ENCODE measurements at regions not wholly inside any gene's neighbourhood (a gene's known extent, or its start where the extent isn't known, plus 50 kb on each side); places are given as distances from the start of the nearest gene placed in this dataset.
"Not testable (repeated sequence)": the region's sequence is repeated elsewhere in the genome, so short reads cannot be mapped to it uniquely, and the experiment has no call there.

DNA sequence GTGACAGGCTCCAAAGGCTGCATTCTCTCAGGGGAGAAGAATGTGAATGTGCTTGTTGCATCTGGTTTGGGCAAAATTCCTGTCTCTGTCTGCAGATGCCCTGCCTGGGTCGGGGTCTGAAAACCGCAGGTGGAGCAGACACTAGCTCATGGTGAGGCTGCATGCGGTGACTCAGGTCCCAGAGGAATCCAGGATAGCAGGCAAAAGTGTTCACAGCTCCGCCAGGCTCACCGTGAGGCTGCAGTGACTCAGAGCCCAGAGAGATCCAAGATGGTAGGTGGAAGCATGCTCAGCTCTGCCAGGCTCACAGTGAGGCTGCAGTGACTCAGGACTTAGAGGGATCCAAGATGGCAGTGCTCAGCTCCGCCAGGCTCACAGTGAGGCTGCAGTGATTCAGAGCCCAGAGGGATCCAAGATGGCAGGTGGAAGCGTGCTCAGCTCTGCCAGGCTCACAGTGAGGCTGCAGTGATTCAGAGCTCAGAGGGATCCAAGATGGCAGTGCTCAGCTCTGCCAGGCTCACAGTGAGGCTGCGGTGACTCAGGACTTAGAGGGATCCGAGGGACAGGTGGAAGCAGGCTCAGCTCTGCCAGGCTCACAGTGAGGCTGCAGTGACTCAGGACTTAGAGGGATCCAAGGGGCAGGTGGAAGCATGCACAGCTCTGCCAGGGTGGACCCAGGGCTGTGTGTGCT is 200.5 kb downstream of the ACKR3 start:
- DNase-seq (ENCODE audit: low read depth in 2 of 2): no peak

DNA sequence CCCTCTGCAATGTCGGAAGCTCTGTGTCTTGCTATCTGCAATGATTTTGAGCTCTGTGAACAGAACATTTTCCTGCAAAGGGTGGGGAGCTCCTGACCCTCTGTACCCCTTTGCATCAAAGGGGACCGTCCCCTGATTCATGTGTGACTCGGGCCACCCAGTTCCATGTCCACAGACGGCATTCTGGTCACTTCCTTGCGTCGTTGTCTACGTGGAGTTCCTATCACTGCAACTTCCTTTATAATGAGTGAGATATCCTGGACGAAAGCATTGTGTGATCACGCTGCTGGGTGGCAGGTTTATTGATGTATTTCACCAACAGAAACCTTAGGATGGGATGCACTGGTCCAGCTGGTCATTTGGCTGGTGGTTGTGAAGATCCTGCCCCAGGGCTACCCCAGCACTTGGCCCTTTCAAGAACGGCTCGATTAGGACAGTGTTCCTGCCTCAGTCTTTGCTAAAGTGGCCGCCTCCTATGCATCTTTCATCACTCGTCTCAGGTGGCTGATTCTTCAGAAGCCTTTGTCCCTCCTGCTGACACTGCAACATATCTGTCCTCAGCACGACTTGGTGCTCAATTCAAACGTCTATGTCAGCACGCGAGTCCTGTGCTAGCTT is 202.7 kb downstream of the ACKR3 start:
- DNase-seq (ENCODE audit: low read depth in 2 of 2): no peak

DNA sequence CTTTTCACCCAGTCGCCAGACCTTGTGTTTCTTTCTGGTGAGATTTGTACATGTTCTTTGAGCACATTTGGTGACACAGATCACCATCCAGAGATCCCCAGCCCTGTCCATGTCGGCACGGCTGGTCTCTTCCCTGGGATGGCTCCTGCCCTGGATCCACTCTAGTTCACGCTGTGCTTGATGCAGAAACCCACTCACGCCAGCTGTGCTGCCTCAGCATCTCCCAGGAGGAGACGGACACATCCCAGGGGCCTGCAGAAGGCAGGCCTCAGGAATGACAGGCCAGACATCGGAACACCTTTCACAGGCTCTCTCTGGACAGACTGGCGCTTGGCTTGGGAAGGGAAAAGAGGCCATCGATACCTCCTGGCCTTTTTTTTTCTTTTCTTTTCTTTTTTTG is 203.6 kb downstream of the ACKR3 start:
- no peak for DNase-seq (ENCODE audit: low read depth in 2 of 2)

DNA sequence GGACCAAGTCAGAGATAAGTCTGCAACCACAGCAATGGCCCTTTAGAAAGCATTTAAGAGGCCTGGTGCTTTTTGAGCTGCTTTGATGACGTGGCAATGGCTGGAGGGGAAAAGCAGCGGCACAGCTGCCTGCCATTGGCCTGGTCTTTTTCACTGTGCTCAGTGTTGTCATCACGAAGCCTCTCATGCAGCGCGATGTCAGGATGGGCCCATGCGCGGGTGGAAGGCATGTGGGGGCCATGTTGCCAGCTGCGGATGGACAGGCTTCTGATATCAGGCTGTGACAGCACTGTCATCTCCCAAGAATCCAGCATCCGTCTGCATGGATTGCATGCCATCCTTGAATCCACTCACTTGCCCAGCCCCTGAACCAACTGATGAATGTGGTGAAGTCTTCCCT is 204.5 kb downstream of the ACKR3 start:
- DNase-seq (ENCODE audit: low read depth in 2 of 2): no peak

DNA sequence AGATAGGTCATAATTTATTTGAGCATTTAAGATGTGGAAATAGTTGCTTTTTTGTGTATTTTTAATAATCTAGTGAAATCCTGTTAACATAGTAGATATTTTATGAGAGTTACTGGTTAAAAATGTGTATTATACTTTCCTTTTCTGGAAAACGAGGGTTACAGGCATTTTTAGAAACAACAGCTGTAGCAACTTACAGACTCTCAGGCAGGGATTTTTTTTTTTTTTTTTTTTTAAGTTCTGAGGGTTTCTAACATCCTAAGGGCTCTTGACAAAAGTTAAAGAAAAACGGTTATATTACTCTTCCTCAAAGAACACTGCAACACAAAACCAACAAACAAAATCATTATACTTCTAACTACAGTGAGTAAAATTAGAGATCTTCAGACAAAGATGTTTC is 205.9 kb downstream of the ACKR3 start:
- DNase-seq (ENCODE audit: low read depth in 2 of 2): no peak

DNA sequence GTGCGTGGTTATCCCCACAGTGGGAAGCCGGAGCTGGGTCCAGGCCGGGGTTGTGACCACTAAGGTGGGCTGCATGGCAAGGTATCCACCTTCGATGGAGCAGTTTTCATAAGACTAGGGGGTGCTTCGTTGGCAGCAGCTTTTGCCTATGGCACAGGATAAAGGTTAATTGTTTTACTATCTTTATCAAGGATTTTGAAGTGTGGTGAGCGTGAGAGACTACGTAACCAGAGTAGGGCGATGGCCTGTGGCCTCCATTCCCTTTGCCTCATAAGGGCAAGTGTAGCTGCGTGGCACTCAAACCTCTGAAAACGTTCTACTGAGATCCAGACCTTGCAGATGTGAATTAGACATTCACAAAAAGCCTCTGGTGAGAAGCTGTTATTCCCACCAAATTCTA is 206.6 kb downstream of the ACKR3 start:
- DNase-seq (ENCODE audit: low read depth in 2 of 2): no peak

DNA sequence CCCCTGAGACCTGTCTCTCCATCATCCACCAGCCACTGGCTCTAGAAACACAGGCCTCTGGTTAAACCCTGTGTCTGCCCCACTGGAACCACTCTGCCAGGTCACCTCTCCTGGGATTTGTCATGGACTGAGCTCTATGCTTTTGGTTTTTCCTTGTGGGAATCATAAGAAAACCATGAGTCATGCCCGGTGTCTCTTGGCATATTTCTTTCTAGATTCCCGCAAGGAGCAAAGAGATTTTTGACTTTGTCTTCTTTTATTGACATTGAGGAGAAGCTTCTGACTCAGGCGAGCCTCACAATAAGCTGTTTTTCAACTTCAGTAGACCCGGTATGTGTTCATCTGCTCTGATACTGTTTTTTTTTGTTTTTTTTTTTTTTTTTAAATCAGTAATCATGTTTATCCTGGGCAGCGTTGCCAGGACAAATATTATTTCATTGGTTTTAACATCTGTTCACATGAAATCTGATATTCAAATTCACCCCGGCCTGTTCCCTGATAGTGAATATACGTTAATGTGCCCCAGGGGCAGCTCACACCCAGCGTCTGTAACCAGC is 207.1 kb downstream of the ACKR3 start:
- no peak for DNase-seq (ENCODE audit: low read depth in 2 of 2)

DNA sequence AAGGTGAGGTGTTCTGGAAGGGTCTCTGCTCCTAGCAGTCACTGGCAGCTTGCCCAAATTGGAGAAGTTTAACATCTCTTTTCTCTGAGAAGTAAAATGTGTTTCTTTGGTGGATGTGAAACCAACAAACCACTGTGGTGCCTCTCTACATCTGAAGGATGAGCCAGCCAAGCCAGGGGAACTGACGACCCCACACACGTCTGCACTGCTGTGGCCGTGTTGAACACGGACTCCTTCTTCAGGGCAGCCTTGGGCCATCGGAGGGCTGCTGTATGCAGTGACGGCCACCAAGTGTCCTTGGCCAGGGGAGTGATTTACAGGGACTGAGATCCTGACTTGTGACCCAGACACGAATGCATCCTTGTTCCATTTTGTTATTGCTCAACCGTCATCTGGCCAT is 207.8 kb downstream of the ACKR3 start:
- DNase-seq (ENCODE audit: low read depth in 2 of 2): no peak

DNA sequence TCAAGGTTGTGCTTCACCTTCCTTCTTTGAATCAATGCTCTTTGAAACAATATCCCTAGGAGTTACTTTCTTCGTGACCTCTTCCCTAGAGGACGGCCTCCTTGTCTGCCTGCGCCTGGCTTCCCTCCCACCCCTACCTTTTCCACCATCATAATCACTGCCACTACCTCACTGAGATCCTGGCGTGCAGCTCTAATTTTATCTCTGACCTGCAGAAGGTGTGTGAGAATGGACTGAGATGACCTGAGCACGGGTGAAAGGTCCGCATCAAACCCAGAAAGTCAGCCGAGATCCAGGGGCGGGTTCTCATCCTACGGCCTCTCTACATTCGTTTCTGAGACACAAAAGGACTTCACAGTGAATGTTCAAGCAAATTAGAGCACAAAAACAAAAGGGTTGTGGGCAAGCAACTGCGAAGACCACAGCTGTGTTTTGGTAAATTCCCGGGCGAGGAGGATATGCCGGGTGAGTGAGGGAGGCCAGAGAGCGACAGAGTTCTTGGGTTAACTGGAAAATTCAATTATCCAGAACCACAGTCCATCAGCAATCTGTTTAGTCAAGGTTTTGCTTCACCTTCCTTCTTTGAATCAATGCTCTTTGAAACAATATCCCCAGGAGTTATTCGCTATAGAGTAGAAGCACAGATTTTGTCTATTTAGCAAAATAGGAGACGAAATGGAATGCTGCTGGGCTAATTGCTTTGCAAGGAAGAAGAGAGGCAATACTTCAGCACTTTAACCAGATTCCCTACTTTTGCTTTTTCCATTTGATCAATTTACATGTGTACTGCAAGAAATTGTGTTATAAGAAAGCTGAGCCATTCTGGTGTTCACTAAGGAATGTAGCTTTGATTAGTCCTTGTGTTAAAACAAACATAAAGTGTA is 212.6 kb downstream of the ACKR3 start:
- no peak for DNase-seq (ENCODE audit: low read depth in 2 of 2)

DNA sequence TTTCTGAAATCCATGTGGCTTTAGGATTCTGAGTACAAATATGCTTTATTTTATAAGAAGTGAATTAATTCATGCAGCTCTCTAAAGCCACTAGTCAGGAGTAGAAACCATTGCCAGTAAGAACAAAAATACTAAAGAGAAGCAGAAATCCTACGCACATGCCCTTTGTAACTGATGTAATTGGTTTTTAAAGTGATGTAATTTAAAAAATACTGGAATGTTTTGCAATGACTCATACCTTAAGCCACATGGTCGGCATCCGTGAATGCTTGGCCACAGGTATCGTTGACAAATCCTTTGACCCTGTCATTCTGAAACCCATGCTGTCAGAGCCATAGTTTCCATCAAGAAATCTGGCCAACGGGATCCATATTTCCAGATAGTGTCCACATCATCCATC is 213.3 kb downstream of the ACKR3 start:
- no peak for DNase-seq (ENCODE audit: low read depth in 2 of 2)

DNA sequence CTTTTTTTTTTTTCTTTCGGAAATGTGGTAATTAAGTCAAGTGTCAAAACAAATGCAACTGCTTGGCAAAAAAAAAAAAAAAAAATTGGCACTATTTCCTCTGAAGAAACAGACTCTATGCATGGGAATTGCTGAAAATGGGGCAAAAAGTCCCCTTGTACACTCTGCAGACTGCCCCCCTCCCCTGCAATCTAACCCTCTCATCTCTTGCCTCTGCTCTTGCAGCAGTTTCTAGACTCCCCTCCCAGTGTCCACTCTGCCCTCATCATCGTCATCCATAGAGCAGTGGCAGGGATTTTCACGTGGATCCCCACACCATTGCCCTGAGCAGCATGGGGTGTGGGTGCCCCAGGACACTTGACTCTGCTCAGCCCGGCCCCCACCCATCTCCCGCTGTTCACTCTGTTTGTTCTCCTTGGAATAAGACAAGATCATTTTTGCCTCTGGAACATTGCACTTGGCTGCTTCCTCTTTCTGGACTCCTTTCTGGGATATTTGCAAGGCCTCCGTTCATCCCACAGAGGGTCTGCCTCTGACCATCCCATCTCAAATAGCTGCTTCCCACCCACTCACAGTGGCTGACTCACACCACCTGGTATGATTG is 213.9 kb downstream of the ACKR3 start:
- no peak for DNase-seq (ENCODE audit: low read depth in 2 of 2)

DNA sequence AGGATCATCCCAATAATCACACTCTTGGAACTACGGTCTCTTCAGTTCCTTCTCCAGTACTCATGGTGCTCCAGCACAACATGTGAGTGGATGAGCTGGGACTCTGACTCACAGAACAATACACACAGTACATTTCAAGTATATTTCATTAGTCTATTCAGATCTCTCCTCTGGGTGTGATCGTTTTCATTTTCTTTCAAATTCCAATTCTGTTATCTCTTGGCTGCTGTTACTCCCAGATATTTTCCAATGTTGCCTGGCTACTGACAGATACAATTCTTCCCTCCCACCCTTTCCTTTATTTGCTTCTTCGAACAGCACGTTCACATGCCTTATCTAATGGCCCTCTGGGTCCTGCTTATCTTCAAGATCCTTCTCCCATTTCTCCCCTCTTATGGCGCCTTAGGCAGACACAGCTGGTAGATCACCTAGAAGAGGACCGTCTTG is 216.0 kb downstream of the ACKR3 start:
- DNase-seq (ENCODE audit: low read depth in 2 of 2): no peak

DNA sequence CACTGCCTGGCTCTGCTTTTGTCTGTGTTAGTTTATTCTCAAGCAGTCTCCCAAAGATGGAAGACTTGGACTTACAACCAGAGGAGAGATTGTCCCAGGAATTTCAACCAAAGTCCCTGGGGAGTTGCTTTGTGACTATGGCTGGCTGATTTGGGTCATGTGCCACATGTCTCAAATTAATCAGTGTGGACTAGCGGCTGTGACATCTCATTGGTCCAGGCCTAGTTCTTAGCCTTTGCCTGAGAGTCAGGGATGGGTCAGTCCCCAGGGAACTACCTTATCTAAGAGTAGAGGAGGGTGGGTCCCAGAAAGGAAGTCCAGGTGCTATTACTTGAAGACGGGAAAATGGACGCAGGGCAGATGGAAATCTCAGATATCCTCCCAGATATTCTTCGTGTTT is 217.1 kb downstream of the ACKR3 start:
- no peak for DNase-seq (ENCODE audit: low read depth in 2 of 2)

DNA sequence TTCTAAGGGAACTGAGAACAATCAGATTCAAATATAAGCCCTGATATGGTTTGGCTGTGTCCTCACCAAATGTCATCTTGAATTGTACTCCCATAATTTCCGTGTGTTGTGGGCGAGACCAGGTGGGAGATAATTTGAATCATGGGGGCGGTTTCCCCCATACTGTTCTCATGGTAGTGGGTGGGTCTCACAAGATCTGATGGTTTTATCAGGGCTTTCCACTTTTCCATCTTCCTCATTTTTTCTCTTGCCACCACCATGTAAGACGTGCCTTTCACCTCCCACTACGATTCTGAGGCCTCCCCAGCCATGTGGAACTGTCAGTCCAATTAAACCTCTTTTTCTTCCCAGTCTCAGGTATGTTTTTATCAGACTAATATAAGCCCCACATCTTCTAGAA is 217.8 kb downstream of the ACKR3 start:
- DNase-seq (ENCODE audit: low read depth in 2 of 2): not testable (repeated sequence)

DNA sequence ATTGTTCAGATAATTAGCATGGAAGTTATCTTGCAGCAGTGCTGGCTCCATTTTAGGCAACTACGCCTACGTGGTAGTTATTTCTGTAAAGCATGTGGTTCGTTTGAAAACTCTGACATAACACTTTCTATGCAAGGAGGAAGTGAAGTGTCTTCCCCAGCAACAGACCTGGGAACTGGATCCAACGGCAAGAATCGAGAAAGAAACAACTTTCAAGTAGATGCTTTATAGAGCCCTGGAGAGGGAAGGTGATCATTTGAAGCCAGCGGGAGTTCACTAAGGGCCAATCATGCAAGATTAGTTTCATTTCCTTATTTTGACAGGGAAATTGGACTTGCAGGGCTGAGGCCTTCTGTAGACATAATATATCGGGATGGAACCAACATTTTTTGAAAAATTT is 218.3 kb downstream of the ACKR3 start:
- DNase-seq (ENCODE audit: low read depth in 2 of 2): no peak

DNA sequence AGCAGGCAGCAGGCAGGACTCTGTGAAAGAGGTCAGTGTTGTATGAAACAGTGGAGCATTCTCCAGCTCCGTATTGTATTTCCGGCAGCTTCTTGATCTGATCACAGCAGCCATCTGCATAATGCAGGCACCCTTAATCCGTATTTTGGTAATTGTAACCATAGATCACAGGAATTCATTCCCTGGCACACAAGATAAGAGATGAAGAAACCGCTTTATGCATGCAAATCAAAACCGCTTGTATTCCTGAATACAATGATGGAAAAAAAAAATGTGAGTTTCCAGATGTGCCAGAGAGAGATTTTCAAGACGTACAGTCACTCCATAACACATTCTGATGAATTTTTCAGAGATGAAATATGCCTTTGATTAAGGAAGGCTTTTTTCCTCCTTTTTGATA is 221.3 kb downstream of the ACKR3 start:
- DNase-seq (ENCODE audit: low read depth in 2 of 2): no peak

DNA sequence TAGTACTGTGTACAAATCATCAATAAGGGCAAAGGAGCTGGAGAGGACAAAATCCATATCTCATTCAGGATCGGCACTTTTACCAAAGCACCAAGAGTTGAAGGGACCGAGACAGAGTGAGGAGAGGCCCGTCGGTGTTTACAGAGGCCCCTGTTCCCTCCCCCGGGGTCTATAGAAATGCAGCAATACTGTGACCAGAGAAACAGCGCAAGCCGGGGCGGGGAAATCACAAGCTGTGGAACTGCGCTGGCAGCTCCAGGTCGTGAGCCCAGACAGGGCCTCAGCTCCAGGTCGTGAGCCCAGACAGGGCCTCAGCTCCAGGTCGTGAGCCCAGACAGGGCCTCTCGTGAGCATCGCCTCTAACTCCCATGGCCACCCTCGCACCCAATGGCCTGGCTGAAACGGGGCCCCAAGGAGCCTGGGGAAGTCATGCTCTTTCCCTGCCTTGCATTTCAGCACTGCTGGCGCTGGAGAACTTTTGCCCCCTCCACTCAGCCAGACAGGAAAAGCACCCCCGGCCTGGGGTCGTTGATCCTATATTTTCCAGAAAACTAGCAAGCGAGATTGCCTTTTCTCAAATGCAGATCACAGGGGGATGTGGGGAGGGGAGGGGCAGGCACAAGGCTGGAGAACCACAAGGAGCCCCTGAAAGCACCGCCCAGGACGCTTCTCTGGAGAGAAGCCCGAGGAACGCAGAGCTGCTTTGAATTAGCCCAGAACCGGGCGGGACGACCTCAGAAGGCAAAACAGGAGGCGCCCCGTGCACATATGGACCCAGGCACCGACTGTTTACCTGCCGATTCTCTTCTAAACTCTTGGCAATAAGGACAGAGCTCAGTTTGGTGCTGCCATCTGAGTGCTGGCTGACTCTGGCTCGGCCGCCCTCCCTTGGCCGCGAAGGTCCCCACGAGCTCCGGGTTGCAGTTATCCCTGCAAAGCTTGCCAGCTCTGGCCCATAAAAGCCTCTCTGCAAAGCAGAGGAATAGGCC is 223.7 kb downstream of the ACKR3 start:
- DNase-seq (ENCODE audit: low read depth in 2 of 2): no peak

DNA sequence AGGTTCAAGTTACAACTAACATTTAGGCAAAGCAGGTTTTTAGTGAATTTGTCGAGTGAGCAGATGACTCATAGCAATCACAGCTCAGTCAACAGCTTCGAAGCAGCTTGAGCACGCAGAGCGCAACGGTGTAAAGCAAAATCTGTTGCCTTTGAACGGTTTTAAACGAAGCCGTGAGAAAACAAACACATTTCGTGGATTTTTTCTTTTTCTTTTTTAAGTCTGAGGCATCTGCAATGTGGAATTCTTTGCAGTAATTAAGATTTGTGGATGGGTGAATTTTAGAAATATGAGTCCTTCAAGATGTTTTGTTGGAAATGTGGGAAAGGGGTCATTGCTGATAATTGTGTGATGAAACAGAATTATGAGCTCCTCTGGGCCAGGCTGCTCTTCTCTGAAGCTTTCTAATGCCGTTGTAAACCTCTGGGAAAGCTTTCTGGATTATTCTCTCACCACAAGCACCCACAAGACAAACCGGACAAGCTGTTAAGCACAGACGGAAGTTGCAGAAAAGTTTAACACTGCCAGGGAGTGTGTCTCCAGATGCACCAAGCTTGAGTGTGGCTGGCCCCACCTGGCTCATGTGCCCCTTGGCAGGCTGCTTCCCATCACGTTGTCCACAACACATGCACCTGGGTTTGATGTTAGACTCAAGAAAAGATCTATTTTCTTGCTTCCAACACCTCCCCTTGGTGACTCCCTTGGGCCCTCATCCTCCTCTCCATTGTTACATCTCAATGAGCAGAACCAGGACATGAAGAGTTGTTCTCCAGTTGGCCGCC is 224.7 kb downstream of the ACKR3 start:
- DNase-seq (ENCODE audit: low read depth in 2 of 2): no peak

DNA sequence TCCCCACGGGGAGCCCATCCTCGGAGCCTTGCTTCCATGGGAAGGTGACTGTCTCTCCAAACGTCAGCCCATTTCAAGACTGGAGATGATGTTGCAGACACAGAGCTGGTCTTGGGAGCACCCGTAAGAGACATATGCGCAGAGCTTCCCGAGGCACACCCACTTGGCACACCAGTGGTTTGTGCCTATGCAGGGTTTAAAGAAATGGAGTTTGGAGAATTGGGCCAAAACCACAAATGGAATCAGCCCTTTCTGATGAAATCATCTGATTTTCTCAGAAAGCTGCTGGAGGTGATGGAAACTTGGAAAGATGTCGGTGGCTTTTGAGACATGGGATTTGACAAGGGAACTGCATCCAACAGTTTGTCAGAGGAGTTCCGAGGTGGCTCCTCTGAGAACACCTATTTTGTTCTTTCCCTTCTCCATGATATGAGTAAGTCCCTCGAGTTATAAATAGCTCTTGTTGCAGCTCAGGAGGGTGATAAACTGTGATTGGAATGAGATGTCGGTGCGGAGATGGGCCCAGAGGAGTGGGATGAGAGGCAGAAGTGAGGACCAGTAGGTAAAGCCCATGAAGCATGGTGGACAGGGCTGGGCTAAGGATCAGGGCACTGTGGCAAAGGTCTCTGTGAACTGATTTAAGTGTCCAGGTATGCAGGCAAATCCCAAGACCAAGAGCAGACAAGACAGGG is 225.7 kb downstream of the ACKR3 start:
- no peak for DNase-seq (ENCODE audit: low read depth in 2 of 2)

DNA sequence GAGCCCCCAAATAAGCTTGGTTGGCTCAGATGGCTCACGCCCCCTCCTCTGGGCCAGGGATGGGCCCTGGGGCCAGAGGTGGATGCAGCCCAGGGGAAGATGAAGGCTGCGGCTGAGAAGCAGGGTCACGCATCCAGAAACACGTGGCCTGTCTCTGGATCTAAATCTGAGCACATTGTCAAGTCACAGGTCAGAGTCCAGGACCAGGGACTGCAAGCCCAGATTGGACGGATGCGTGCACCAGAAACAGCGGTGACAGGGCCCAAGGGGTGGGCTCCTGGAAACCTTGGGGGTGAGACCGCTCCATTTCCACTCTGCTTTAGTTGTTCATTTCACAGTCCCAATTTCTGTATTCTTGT is 226.2 kb downstream of the ACKR3 start:
- no peak for DNase-seq (ENCODE audit: low read depth in 2 of 2)

All from stimulated activated CD8-positive, alpha-beta memory T cell treated with anti-CD3 and anti-CD28 coated beads, Interleukin-7, amount 100 ng/mL, for 4 hours (primary cell).